Esophagus squamous epithelium (tissue), 5 donors: ENCODE measurements at regions not wholly inside any gene's neighbourhood (a gene's known extent, or its start where the extent isn't known, plus 50 kb on each side); places are given as distances from the start of the nearest gene placed in this dataset.

Source experiments
- DNase-seq: peaks from one replicate; lab custom pipeline; 2025; lab: John Stamatoyannopoulos, UW
- H3K27ac ChIP-seq, 4 donors: fragments of 200-600 bp; sonication (generic); one replicate each; pipeline ENCODE4 v1.5.1; 2016 to 2019; ENCODE audit warnings: mild to moderate bottlenecking in 1 of 4
- H3K27me3 ChIP-seq, 4 donors: fragments of 200-600 bp; sonication (generic); 1 replicate in 3 of 4; 2 replicates in 1 of 4; pipeline versions ENCODE4 v1.5.1 to v1.6.0; 2017 to 2021; ENCODE audit warnings: antibody characterized with exemption in 1 of 4
- H3K36me3 ChIP-seq, 3 donors: fragments of 200-600 bp; sonication (generic); one replicate each; pipeline ENCODE4 v1.5.1; 2016 to 2019
- H3K4me1 ChIP-seq, 3 donors: fragments of 200-600 bp; sonication (generic); one replicate each; pipeline ENCODE4 v1.5.1; 2017 to 2019
- H3K4me3 ChIP-seq, 4 donors: fragments of 200-600 bp; sonication (generic); 1 replicate in 3 of 4; 2 replicates in 1 of 4; pipeline ENCODE4 v1.5.1; 2016 to 2019; ENCODE audit warnings: mild to moderate bottlenecking in 2 of 4, moderate library complexity in 1 of 4
- H3K9me3 ChIP-seq, 3 donors: fragments of 200-600 bp; sonication (generic); one replicate each; pipeline ENCODE4 v1.5.1; 2016 to 2019
- CTCF ChIP-seq, 6 experiments: fragments of 450-650 bp in 4 of 6; fragments of 200-600 bp in 2 of 6; sonication (generic) in 2 of 6; IDR thresholded peaks; one replicate each; pipeline ENCODE4 v1.5.1; 2016 to 2019; ENCODE audit warnings: antibody characterized with exemption in 6 of 6, mild to moderate bottlenecking in 4 of 6, moderate library complexity in 4 of 6
- POLR2A ChIP-seq, 4 donors: fragments of 450-650 bp; IDR thresholded peaks; one replicate each; pipeline ENCODE4 v1.6.1; 2017; ENCODE audit warnings: antibody characterized with exemption in 4 of 4, mild to moderate bottlenecking in 4 of 4, moderate library complexity in 3 of 4
- WGBS, 2 donors: methylation state at CpG; one replicate each; pipeline ENCODE4 v1.1.5; 2018; 5-methylcytosine and 5-hydroxymethylcytosine counted together
- intact Hi-C: fragments of 100-400 bp; cut with DNase I; formaldehyde crosslinking; loops from one replicate; pipeline ENCODE4 v1.15.0; 2022
- donor health status: DM: yes; HTN: yes; CAD: no.

GRCh38 chr17:79168486-79169055, 93.9 kb downstream of the ENGASE start:
- H3K27me3 ChIP-seq, result peaks cover 0 to 67% (median 0%) of the 10 kb centered on the region in 4 donors
- no peak for DNase-seq
- no peaks in the 10 kb centered on the region for H3K36me3 ChIP-seq
- 58 to 76% methylated on average over 6 to 10 of the region's 20 CpGs for WGBS, 2 donors
- no peaks in the 10 kb centered on the region for H3K9me3 ChIP-seq
- intact Hi-C loops, result no loop called here
- H3K4me3 ChIP-seq, result no peak overlapping the region
- no peaks in the 10 kb centered on the region for H3K4me1 ChIP-seq
- TF ChIP-seq CTCF (IDR thresholded peaks at IDR 0.05), result no peak
- no peak for TF ChIP-seq POLR2A (IDR thresholded peaks at IDR 0.05)
- no peak overlapping the region for H3K27ac ChIP-seq

- Histone ChIP-seq H3K36me3 (no peaks in the 10 kb centered on the region), H3K9me3 (no peaks in the 10 kb centered on the region), H3K4me3 (no peak overlapping the region), H3K27ac (no peak overlapping the region), H3K4me1 (no peaks in the 10 kb centered on the region), H3K27me3 (peaks cover 0 to 78% (median 0%) of the 10 kb centered on the region in 4 donors)
- 40 to 75% methylated on average over 1 to 7 of the region's 14 CpGs for WGBS, 2 donors
- no peak for TF ChIP-seq CTCF (IDR thresholded peaks at IDR 0.05)
- no peak for TF ChIP-seq POLR2A (IDR thresholded peaks at IDR 0.05)
- no peak for DNase-seq
- intact Hi-C loops, result no loop called here
Observed at GRCh38 chr17:79167486-79167885, 92.9 kb downstream of the ENGASE start.

- no peak for DNase-seq
- no peaks in the 10 kb centered on the region for H3K4me1 ChIP-seq
- H3K36me3 ChIP-seq, result no peaks in the 10 kb centered on the region
- intact Hi-C loops, result no loop called here
- H3K27ac ChIP-seq, result no peak overlapping the region
- TF ChIP-seq CTCF (IDR thresholded peaks at IDR 0.05) (no peak), POLR2A (IDR thresholded peaks at IDR 0.05) (no peak)
- H3K4me3 ChIP-seq, result no peak overlapping the region
- 49 to 50% methylated on average over 9 to 15 of the region's 24 CpGs for WGBS, 2 donors
- peaks cover 0 to 87% (median 0%) of the 10 kb centered on the region in 4 donors for H3K27me3 ChIP-seq
- no peaks in the 10 kb centered on the region for H3K9me3 ChIP-seq
Observed at GRCh38 chr17:79165756-79166473, 91.3 kb downstream of the ENGASE start.

GRCh38 chr17:79164913-79165695, 90.5 kb downstream of the ENGASE start:
- TF ChIP-seq POLR2A (IDR thresholded peaks at IDR 0.05), result no peak
- TF ChIP-seq CTCF (IDR thresholded peaks at IDR 0.05), result no peak
- 44 to 48% methylated on average over 15 to 18 of the region's 21 CpGs for WGBS, 2 donors
- Histone ChIP-seq H3K36me3 (no peaks in the 10 kb centered on the region), H3K9me3 (no peaks in the 10 kb centered on the region), H3K27ac (no peak overlapping the region), H3K4me3 (no peak overlapping the region), H3K27me3 (peaks cover 0 to 90% (median 0%) of the 10 kb centered on the region in 4 donors), H3K4me1 (no peaks in the 10 kb centered on the region)
- intact Hi-C loops, result no loop called here
- no peak for DNase-seq

GRCh38 chr17:79164408-79164807, 89.8 kb downstream of the ENGASE start:
- no peak for DNase-seq
- WGBS, 2 donors, result 71 to 83% methylated on average over 9 to 11 of the region's 16 CpGs
- Histone ChIP-seq H3K36me3 (no peaks in the 10 kb centered on the region), H3K9me3 (no peaks in the 10 kb centered on the region), H3K4me3 (no peak overlapping the region), H3K27me3 (peaks cover 0 to 91% (median 0%) of the 10 kb centered on the region in 4 donors), H3K27ac (no peak overlapping the region), H3K4me1 (no peaks in the 10 kb centered on the region)
- intact Hi-C loops, result no loop called here
- TF ChIP-seq CTCF (IDR thresholded peaks at IDR 0.05) (no peak), POLR2A (IDR thresholded peaks at IDR 0.05) (no peak)
